NCI-H187 (cell line): ENCODE measurements at regions not wholly inside any gene's neighbourhood (a gene's known extent, or its start where the extent isn't known, plus 50 kb on each side); places are given as distances from the start of the nearest gene placed in this dataset.
"Not testable (repeated sequence)": the region's sequence is repeated elsewhere in the genome, so short reads cannot be mapped to it uniquely, and the experiment has no call there.

ENCODE experiments used
- DNase-seq, 2 experiments: peaks; one replicate each; lab custom pipeline; 2025; lab: John Stamatoyannopoulos, UW

DNA sequence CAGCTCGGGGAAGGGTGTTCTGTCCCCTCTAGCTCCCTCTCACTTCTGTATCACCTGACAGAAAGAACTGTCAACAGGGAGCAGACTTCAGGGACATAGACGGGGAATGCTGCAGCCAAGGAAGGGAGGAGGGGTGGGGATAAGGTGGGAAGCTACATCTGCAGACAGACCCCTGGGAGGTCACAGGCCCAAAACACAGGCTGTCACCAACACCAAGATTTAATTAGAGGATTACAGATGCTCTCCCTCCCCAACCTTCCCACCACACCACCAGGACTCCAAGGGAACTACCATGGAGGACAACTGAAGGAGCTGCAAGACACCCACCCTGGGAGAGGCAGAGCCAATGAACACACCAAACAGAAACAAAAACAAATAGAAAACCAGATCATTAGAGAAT is 425.2 kb upstream of the VSTM2A start:
- DNase-seq: no peak

- no peak for DNase-seq
Measured at GRCh38 chr7:54129035-54129434, 413.1 kb upstream of the VSTM2A start.

- no peak for DNase-seq
Measured at GRCh38 chr7:54141576-54141975, 400.6 kb upstream of the VSTM2A start.

DNA sequence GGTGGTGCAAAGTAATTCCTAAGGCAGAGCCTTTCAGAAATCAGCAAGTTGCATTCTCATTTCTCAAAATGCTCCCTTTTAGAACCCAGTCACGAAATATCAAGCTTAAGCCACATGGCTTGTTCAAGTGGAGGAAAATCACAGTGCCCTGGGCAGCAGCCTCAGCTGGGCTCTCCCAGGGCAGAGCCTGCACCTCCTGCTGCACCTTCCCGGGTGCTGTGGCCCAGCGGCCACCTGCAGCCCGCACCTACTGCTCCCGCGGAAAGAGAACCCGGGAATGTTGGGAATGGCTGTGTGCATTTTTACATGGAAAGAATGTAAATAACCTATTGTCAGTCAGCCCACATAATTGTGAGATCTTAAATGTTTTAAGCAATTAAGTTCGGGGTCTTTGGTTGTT is 396.5 kb upstream of the VSTM2A start:
- no peak for DNase-seq

GRCh38 chr7:54153462-54153861 is 388.7 kb upstream of the VSTM2A start:
- DNase-seq: no peak

GRCh38 chr7:54159088-54159487 is 383.1 kb upstream of the VSTM2A start:
- DNase-seq: no peak

DNA sequence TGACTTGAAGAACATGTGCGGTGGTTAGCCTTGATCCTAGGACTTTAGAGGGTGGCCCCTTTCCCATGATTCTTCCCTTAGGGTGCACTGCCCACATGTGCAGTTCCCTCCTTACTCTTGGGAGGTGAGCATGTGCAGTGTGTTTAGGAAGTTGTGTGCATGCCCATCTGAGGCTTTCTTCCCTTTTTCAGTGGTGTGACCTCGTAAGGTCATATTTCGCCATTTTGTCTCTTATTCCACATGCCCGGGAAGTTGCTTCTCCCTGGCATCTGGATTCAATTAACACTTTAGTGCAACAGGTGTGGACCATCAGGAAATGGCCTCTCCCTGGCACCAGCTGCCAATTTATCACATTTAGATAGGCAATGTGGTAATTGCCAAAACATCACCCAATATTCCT is 380.6 kb upstream of the VSTM2A start:
- DNase-seq: no peak

GRCh38 chr7:54166419-54166818 is 375.8 kb upstream of the VSTM2A start:
- no peak for DNase-seq

DNA sequence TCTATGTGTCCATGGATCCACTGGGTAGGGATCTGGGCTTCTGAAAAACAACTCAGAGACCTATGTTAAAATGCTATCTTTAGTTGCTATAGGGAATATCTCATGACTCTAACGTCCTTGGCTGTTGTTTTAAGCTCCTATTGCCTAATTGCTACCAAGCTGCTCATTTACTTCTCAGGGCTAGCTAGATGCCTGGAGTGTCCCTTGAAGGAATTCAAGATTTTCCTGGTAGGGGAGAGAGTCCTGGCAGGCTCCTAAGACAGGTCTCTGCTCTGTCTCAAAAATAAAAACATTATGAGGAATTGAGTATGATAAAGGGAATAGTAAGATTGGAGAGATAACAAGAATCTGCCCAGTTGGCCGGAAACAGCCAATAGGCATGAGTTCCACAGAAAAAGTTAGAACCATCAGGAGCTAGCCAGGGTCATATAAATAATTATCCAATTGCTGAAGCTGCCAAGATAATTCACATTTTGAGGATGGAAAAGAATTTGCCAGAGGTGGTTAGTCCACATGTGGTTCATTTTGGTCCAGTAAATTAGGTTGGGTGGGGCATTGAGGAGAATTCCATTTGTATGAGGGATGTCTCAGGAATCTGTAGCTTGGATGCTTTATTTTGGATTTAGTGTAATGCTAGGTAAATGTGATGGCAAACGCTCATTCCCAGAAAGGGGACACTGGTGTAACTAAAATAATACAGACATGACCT is 362.7 kb upstream of the VSTM2A start:
- no peak for DNase-seq

GRCh38 chr7:54180796-54181195 is 361.4 kb upstream of the VSTM2A start:
- no peak for DNase-seq

GRCh38 chr7:54183055-54183454 is 359.1 kb upstream of the VSTM2A start:
- no peak for DNase-seq

GRCh38 chr7:54186336-54186735 is 355.8 kb upstream of the VSTM2A start:
- no peak for DNase-seq

GRCh38 chr7:54187886-54188685 is 354.1 kb upstream of the VSTM2A start:
- DNase-seq: no peak

DNA sequence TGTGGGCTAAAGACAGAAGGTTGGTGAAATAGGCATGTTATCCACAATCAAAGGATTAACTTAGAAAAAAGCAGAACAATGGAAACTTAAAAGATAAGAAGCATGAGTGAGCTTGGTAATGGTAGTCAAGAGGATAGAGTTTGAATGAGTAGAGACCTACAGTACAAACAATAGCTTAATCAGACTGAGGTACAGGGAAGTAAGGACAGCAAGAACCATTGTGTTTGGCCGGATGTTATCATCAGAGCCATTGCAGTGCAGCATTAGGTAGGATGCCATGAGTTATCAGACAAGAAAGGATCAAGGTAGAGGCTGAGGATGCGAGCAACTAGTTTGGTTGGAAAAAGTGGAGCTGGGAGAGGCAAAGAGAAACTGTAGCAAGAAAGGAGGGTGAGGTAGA is 353.3 kb upstream of the VSTM2A start:
- DNase-seq: no peak

DNA sequence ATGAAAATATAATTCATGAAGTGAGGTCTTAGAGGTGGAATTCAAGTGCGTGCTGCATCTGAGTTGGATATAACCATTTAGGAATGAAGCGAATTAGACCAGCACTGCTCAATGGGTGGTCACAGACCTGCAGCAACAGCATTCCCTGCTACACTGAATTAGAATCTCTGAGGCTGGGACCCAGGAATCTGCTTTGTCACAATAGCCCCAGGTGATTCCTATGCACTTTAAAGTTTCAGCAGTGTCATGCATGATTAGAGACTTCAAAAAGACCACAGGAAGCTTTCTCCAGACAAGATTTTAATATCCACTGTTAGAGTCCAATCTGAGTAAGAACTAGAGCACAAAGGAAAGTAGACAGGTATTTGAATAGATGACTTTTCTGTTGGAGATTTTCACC is 352.8 kb upstream of the VSTM2A start:
- DNase-seq: no peak

DNA sequence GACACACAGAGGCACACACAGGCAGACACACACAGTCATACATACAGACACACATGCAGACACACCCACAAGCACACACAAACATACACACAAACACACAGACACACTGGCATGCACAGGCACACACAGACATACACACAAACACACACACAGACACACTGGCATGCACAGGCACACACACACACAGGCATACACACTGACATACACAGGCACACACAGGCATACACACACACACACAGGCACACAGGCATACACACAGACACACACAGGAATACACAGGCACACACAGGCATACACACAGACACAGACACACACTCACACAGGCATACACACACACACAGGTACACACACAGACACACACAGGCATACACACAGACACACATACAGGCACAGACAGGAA is 340.7 kb upstream of the VSTM2A start:
- DNase-seq: no peak

GRCh38 chr7:54215424-54215823 is 326.8 kb upstream of the VSTM2A start:
- DNase-seq: no peak

DNA sequence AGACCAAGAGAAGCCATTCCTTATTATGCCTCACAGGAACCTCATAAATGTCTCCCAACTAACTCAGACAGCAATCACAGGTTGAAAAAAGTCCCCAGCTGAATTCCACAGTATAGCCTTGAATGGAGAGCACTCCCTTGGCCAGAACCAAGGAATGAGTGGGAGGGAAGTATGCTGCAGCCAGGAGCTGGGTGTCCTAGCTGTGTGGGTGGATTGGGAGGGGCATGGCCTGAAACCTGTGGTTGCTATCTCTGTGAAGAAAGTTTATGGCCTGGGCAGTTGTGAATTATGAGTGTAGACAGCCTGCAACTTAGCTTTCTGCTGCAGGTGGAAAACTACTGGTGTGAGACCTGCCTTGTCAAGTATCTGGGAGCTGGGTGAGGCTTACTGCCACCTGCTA is 316.1 kb upstream of the VSTM2A start:
- DNase-seq: not testable (repeated sequence)

DNA sequence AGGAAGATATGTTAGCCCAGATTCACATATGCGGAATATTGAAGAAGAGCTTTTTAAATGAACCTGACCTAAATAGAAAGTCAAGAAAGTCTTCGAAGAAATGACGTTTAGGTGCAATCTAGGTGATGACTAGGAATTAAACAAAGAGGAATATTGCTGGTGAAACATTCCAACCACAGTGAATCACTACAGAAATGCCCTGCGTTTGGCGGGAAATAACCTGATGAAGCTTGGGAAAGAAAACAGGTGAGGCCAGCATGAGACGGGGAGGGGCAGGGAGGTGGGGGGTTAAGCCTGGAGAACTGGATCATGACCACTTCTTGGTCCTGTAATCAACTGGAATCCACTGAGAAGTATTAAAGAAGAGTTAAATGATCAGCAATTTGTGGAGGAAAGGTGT is 299.4 kb upstream of the VSTM2A start:
- no peak for DNase-seq

GRCh38 chr7:54245020-54245419 is 297.2 kb upstream of the VSTM2A start:
- no peak for DNase-seq

DNA sequence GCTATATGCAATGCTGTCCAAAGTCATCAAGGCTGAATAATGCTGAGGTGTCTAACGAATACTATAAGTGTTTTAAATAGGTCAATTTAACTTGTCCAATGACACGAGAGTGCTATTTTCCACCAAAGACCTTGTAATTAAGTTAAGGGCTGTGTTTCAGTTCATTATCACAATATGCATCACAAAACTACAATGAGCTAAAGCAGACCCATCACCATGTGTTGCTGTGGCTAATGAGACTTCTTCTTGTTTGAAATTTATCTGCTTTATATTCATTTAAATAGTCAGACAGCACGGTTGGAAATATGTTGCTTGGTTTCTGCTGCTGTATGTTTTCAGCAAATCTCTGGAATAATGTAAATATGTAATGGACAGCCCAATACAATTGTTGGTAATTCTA is 292.5 kb upstream of the VSTM2A start:
- no peak for DNase-seq

GRCh38 chr7:54252256-54253035 is 289.7 kb upstream of the VSTM2A start:
- DNase-seq: no peak

DNA sequence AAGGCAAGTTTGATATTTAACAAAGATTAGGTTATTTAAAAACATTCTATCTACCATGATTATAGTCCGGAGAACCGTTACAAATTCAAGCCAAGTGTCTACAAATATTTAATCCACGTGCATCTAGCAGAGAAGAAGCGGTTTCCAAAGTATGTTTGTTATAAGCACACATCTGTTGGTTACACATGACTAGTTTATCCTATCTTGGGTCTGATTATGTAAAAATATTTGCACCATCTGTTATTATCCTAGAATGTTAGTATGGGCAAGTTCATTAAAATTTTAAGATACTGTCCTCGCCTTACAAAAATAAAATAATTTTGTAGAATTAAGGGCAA is 289.2 kb upstream of the VSTM2A start:
- DNase-seq: no peak
